Spleen (tissue), 11 donors: ENCODE measurements at regions not wholly inside any gene's neighbourhood (a gene's known extent, or its start where the extent isn't known, plus 50 kb on each side); places are given as distances from the start of the nearest gene placed in this dataset.
"Not testable (repeated sequence)": the region's sequence is repeated elsewhere in the genome, so short reads cannot be mapped to it uniquely, and the experiment has no call there.

ENCODE experiments used
- DNase-seq: peaks from one replicate; pipeline ENCODE4 v3.0.0-alpha.2; 2020
- H3K27ac ChIP-seq, 8 donors: fragments of 200-600 bp; sonication (generic) in 7 of 8; 1 replicate in 4 of 8; 2 replicates in 4 of 8; pipeline versions ENCODE4 v1.5.0 to v1.8.0; 2016 to 2021; ENCODE audit warnings: inconsistent platforms in 4 of 8, mild to moderate bottlenecking in 4 of 8, moderate library complexity in 1 of 8
- H3K27me3 ChIP-seq, 7 donors: fragments of 200-600 bp; sonication (generic) in 6 of 7; replicated peaks in 1 of 7; 1 replicate in 4 of 7; 2 replicates in 3 of 7; pipeline versions ENCODE4 v1.5.0 to v1.8.0; 2016 to 2021; ENCODE audit warnings: inconsistent platforms in 3 of 7, mild to moderate bottlenecking in 1 of 7
- H3K36me3 ChIP-seq, 6 donors: fragments of 200-600 bp; sonication (generic) in 5 of 6; 1 replicate in 4 of 6; 2 replicates in 2 of 6; pipeline versions ENCODE4 v1.5.0 to v1.8.0; 2016 to 2021; ENCODE audit warnings: inconsistent platforms in 2 of 6
- H3K4me1 ChIP-seq, 6 donors: fragments of 200-600 bp; sonication (generic) in 5 of 6; 1 replicate in 3 of 6; 2 replicates in 3 of 6; pipeline versions ENCODE4 v1.5.0 to v1.8.0; 2016 to 2021; ENCODE audit warnings: inconsistent platforms in 3 of 6
- H3K4me3 ChIP-seq, 8 donors: fragments of 200-600 bp; sonication (generic) in 7 of 8; 1 replicate in 4 of 8; 2 replicates in 4 of 8; pipeline versions ENCODE4 v1.5.0 to v1.8.0; 2016 to 2021; ENCODE audit warnings: inconsistent platforms in 4 of 8, mild to moderate bottlenecking in 4 of 8, moderate library complexity in 2 of 8
- H3K9me3 ChIP-seq, 8 donors: fragments of 200-600 bp; sonication (generic) in 7 of 8; 1 replicate in 4 of 8; 2 replicates in 4 of 8; pipeline versions ENCODE4 v1.5.0 to v1.8.0; 2016 to 2021; ENCODE audit warnings: inconsistent platforms in 4 of 8
- POLR2A ChIP-seq, 3 donors: fragments of 450-650 bp; IDR thresholded peaks; one replicate each; pipeline ENCODE4 v1.5.1; 2017; ENCODE audit warnings: antibody characterized with exemption in 3 of 3, mild to moderate bottlenecking in 1 of 3
- POLR2AphosphoS5 ChIP-seq, 3 donors: sonication (generic); formaldehyde crosslinking; IDR thresholded peaks; one replicate each; pipeline ENCODE4 v1.5.1; 2017; ENCODE audit warnings: antibody characterized with exemption in 3 of 3
- WGBS, 5 donors: extraction: QIAGEN DNeasy Blood & Tissue Kit in 3 of 5; methylation state at CpG; one replicate each; pipeline versions ENCODE4 v1.1.5 to v1.1.7; 2013 to 2018; 5-methylcytosine and 5-hydroxymethylcytosine counted together
- intact Hi-C: fragments of 100-400 bp; cut with DNase I; formaldehyde crosslinking; loops from one replicate; pipeline ENCODE4 v1.15.0; 2023; ENCODE audit warnings: low total_unique reads
- TF ChIP-seq, protein P1 (sequence below), 11 experiments: fragments of 200-600 bp in 7 of 11; fragments of 450-650 bp in 4 of 11; sonication (generic) in 4 of 11; IDR thresholded peaks in 8 of 11; conservative IDR thresholded peaks in 3 of 11; 1 replicate in 7 of 11; 2 replicates in 4 of 11; pipeline versions ENCODE4 v1.4.0 to v1.8.0; 2016 to 2021; ENCODE audit warnings: antibody characterized with exemption in 11 of 11, inconsistent platforms in 4 of 11, mild to moderate bottlenecking in 1 of 11
- donor health status: healthy with polysubstance abuse.
- donor health status: DM: no; HTN: no; CAD: no; lungs with moderate emphysema.
- donor health status: DM: no; HTN: no; CAD: no.
- donor health status: Bipolar disorder and iron deficiency.
- donor health status: healthy.
- donor health status: DM: no; HTN: no; CAD: no.
- donor health status: DM: yes; HTN: yes; CAD: no.

DNA sequence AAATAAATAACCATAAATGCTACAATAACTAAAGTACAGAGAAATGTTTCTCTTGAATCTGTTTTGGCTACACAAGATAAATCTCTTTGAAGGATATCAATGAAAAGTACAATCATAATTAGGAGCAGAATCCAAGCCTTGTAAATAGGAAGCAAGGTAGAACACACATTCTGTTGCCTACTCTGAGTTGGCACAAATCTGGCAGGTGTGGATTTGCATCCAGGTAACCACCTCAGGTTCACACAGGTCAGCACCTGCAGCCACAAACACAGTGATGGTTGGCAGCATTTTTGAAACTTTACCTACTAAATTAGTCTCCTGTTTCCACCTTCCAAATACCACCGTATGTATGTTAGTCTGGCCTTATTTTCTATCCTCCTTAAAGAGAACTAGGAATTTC lies 105.3 kb upstream of the PIK3R1 start:
- no peak for TF ChIP-seq POLR2AphosphoS5 (IDR thresholded peaks at IDR 0.05)
- no peak for TF ChIP-seq POLR2A (IDR thresholded peaks at IDR 0.05)
- TF ChIP-seq, protein P1, sequence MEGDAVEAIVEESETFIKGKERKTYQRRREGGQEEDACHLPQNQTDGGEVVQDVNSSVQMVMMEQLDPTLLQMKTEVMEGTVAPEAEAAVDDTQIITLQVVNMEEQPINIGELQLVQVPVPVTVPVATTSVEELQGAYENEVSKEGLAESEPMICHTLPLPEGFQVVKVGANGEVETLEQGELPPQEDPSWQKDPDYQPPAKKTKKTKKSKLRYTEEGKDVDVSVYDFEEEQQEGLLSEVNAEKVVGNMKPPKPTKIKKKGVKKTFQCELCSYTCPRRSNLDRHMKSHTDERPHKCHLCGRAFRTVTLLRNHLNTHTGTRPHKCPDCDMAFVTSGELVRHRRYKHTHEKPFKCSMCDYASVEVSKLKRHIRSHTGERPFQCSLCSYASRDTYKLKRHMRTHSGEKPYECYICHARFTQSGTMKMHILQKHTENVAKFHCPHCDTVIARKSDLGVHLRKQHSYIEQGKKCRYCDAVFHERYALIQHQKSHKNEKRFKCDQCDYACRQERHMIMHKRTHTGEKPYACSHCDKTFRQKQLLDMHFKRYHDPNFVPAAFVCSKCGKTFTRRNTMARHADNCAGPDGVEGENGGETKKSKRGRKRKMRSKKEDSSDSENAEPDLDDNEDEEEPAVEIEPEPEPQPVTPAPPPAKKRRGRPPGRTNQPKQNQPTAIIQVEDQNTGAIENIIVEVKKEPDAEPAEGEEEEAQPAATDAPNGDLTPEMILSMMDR (IDR thresholded peaks at IDR 0.05 in 8 of 11, conservative IDR thresholded peaks at IDR 0.05 in 3 of 11): no peak
- WGBS, 5 donors: 70 to 83% (median 73%) methylated on average over 1 of the region's 1 CpG
- H3K36me3 ChIP-seq: no peaks in the 10 kb centered on the region

DNA sequence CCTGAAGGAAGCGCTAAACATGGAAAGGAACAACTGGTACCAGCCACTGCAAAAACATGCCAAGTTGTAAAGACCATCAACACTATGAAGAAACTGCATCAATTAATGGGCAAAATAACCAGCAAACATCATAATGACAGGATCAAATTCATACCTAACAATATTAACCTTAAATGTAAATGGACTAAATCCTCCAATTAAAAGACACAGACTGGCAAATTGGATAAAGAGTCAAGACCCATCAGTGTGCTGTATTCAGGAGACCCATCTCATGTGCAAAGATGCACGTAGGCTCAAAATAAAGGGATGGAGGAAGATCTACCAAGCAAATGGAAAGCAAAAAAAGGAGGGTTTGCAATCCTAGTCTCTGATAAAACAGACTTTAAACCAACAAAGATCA lies 111.3 kb upstream of the PIK3R1 start:
- H3K27ac ChIP-seq, H3K27me3 ChIP-seq, DNase-seq, H3K4me1 ChIP-seq, H3K4me3 ChIP-seq, H3K36me3 ChIP-seq, intact Hi-C loops: not testable (repeated sequence)
- H3K9me3 ChIP-seq: peaks cover 0 to 12% (median 2%) of the 10 kb centered on the region in 8 donors
- WGBS, 5 donors: 91 to 100% (median 93%) methylated on average over 2 of the region's 2 CpGs

More for the DNA sequence above, 105.3 kb upstream of the PIK3R1 start:
- Histone ChIP-seq H3K27ac (no peak overlapping the region), H3K27me3 (no peaks in the 10 kb centered on the region), H3K9me3 (peaks cover 0 to 8% (median 0%) of the 10 kb centered on the region in 8 donors), H3K4me1 (no peaks in the 10 kb centered on the region), H3K4me3 (no peak overlapping the region)
- DNase-seq: no peak
- intact Hi-C loops: no loop called here

DNA sequence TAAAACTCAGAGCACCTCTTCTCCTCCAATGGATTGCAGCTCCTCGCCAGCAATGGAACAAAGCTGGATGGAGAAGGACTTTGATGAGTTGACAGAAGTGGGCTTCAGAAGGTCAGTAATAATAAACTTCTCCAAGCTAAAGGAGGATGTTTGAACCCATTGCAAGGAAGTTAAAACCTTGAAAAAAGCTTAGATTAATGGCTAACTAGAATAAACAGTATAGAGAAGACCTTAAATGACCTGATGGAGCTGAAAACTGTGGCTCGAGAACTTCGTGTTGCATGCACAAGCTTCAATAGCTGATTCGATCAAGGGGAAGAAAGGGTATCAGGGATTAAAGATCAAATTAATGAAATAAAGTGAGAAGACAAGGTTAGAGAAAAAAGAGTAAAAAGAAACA lies 112.3 kb upstream of the PIK3R1 start:
- H3K4me3 ChIP-seq, H3K36me3 ChIP-seq, DNase-seq, H3K27me3 ChIP-seq, intact Hi-C loops, H3K4me1 ChIP-seq, H3K27ac ChIP-seq: not testable (repeated sequence)
- H3K9me3 ChIP-seq: peaks cover 0 to 12% (median 2%) of the 10 kb centered on the region in 8 donors
- 94 to 98% (median 95%) methylated on average over 4 of the region's 4 CpGs for WGBS, 5 donors

DNA sequence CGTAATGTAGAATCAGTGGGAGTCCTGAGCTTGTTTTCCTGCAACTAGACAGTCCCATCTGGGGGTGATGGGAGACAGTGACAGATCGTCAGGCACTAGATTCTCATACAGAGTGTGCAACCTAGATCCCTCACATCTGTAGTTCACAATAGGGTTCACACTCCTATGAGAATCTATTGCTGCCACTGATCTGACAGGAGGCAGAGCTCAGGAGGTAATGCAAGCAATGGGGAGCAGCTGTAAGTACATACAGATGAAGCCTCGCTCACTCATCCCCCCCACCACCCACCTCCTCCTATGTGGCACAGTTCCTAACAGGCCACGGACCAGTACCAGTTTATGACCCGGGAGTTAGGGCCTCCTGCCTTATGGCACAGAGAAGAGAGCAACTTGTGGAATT lies 116.2 kb upstream of the PIK3R1 start:
- no peak for TF ChIP-seq POLR2A (IDR thresholded peaks at IDR 0.05)
- TF ChIP-seq, protein P1 (IDR thresholded peaks at IDR 0.05 in 8 of 11, conservative IDR thresholded peaks at IDR 0.05 in 3 of 11): no peak
- no peak for TF ChIP-seq POLR2AphosphoS5 (IDR thresholded peaks at IDR 0.05)
- 89 to 93% (median 92%) methylated on average over 5 of the region's 5 CpGs for WGBS, 5 donors

DNA sequence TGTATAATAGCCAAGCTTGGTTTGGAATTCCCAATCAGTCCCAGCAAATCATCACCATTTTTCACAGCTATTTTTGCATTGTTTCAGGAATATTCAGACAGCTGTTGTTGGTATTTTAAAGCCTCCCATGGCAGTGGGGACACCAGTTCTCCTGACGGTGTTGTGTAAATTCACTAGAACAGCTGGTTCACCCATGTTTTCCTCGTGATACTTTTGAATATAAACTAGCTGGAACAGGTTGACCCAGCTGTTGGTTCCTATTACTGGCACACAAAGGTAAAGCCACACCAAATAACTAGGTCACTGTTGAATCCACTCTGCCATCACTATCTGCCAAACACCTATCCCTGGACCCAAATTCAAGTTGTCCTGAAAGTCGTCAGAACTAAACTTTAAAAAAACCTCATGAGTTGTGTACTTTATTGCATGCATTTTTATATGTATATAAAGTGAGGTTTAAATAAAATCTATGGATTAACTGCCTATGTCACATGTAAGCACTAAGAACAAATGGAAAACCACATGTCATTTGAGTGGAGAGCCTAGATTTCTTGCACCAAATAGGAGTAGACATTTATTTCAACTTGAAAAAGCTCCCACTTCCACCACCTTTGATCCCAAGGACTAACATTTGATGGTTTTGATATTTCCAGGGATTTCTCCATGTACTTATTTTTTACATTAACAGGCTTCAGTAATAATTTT lies 121.9 kb upstream of the PIK3R1 start:
- intact Hi-C loops: no loop called here
- Histone ChIP-seq H3K36me3 (no peaks in the 10 kb centered on the region), H3K4me1 (no peaks in the 10 kb centered on the region), H3K4me3 (no peak overlapping the region), H3K27ac (no peak overlapping the region), H3K27me3 (no peaks in the 10 kb centered on the region), H3K9me3 (peaks cover 0 to 11% (median 6%) of the 10 kb centered on the region in 8 donors)
- WGBS, 5 donors: 89 to 97% (median 91%) methylated on average over 3 of the region's 3 CpGs
- DNase-seq: no peak
- TF ChIP-seq POLR2AphosphoS5 (IDR thresholded peaks at IDR 0.05) (no peak), POLR2A (IDR thresholded peaks at IDR 0.05) (no peak)
- TF ChIP-seq, protein P1 (IDR thresholded peaks at IDR 0.05 in 8 of 11, conservative IDR thresholded peaks at IDR 0.05 in 3 of 11): no peak

More for the DNA sequence above, 116.2 kb upstream of the PIK3R1 start:
- no peak overlapping the region for H3K27ac ChIP-seq
- H3K27me3 ChIP-seq: no peaks in the 10 kb centered on the region
- intact Hi-C loops: no loop called here
- H3K9me3 ChIP-seq: peaks cover 0 to 17% (median 6%) of the 10 kb centered on the region in 8 donors
- no peaks in the 10 kb centered on the region for H3K36me3 ChIP-seq
- no peaks in the 10 kb centered on the region for H3K4me1 ChIP-seq
- DNase-seq: no peak
- H3K4me3 ChIP-seq: no peak overlapping the region
